HEK293T (cell line): ENCODE measurements at regions not wholly inside any gene's neighbourhood (a gene's known extent, or its start where the extent isn't known, plus 50 kb on each side); places are given as distances from the start of the nearest gene placed in this dataset.

ENCODE experiments used
- CTCF ChIA-PET: fragments of 350-600 bp; formaldehyde crosslinking; extraction: SDS; loops from one replicate; lab custom pipeline; 2021; ENCODE audit warnings: antibody characterized with exemption, inconsistent platforms; lab: Yijun Ruan, JAX
- POLR2A ChIA-PET: fragments of 350-600 bp; formaldehyde crosslinking; extraction: SDS; loops from one replicate; lab custom pipeline; 2020; ENCODE audit warnings: antibody characterized with exemption, inconsistent platforms; lab: Yijun Ruan, JAX
- DNase-seq: peaks from one replicate; pipeline ENCODE4 v3.0.0; 2012; ENCODE audit warnings: mixed read lengths; ENCODE audit errors: extremely low spot score
- ARNT ChIP-seq: fragments of 450-650 bp; IDR thresholded peaks from 2 replicates; pipeline ENCODE4 v1.6.1; 2017; ENCODE audit warnings: mild to moderate bottlenecking
- BHLHE40 ChIP-seq: fragments of 450-650 bp; IDR thresholded peaks from 2 replicates; pipeline ENCODE4 v1.6.1; 2016; ENCODE audit warnings: mild to moderate bottlenecking, moderate library complexity, borderline replicate concordance
- CTBP1 ChIP-seq: fragments of 450-650 bp; IDR thresholded peaks from 2 replicates; pipeline ENCODE4 v1.6.1; 2016; ENCODE audit warnings: borderline replicate concordance
- ELF4 ChIP-seq: fragments of 450-650 bp; IDR thresholded peaks from 2 replicates; pipeline ENCODE4 v1.6.1; 2017; ENCODE audit warnings: antibody characterized with exemption
- FOXA1 ChIP-seq: fragments of 450-650 bp; IDR thresholded peaks from 2 replicates; pipeline ENCODE4 v1.6.1; 2016; ENCODE audit warnings: mild to moderate bottlenecking
- FOXK2 ChIP-seq: fragments of 450-650 bp; IDR thresholded peaks from 2 replicates; pipeline ENCODE4 v1.6.1; 2016; ENCODE audit warnings: mild to moderate bottlenecking
- FOXM1 ChIP-seq: fragments of 450-650 bp; IDR thresholded peaks from 2 replicates; pipeline ENCODE4 v1.6.1; 2017; ENCODE audit warnings: mild to moderate bottlenecking, borderline replicate concordance
- HDGF ChIP-seq: fragments of 450-650 bp; IDR thresholded peaks from 2 replicates; pipeline ENCODE4 v1.6.1; 2017; ENCODE audit warnings: antibody characterized with exemption, borderline replicate concordance
- L3MBTL2 ChIP-seq: fragments of 450-650 bp; conservative IDR thresholded peaks from 2 replicates; pipeline ENCODE4 v1.6.1; 2016; ENCODE audit warnings: mild to moderate bottlenecking
- LEF1 ChIP-seq: fragments of 450-650 bp; IDR thresholded peaks from 2 replicates; pipeline ENCODE4 v1.6.1; 2017; ENCODE audit warnings: mild to moderate bottlenecking, borderline replicate concordance
- NFRKB ChIP-seq: fragments of 450-650 bp; IDR thresholded peaks from 2 replicates; pipeline ENCODE4 v1.6.1; 2016; ENCODE audit warnings: mild to moderate bottlenecking, moderate library complexity
- PKNOX1 ChIP-seq: fragments of 450-650 bp; IDR thresholded peaks from 2 replicates; pipeline ENCODE4 v1.6.1; 2016
- SP1 ChIP-seq: fragments of 450-650 bp; IDR thresholded peaks from 2 replicates; pipeline ENCODE4 v1.6.1; 2017
- SUZ12 ChIP-seq: fragments of 450-650 bp; IDR thresholded peaks from 2 replicates; pipeline ENCODE4 v1.6.1; 2016; ENCODE audit warnings: mild to moderate bottlenecking
- TARDBP ChIP-seq: fragments of 450-650 bp; IDR thresholded peaks from 2 replicates; pipeline ENCODE4 v1.6.1; 2016
- ZNF384 ChIP-seq: fragments of 450-650 bp; IDR thresholded peaks from 2 replicates; pipeline ENCODE4 v1.6.1; 2016

- no peak for DNase-seq
- POLR2A ChIA-PET, result no interaction called here
- TF ChIP-seq L3MBTL2 (no peak), TARDBP (no peak), HDGF (no peak), PKNOX1 (no peak), CTBP1 (no peak), FOXM1 (no peak), FOXK2 (no peak), ARNT (no peak), NFRKB (no peak), SUZ12 (no peak), BHLHE40 (no peak), ZNF384 (no peak), ELF4 (no peak), LEF1 (no peak), SP1 (no peak), FOXA1 (no peak)
- CTCF ChIA-PET, result interaction anchor here (0.7 to 0.8 kb wide), 2 partner anchors 17 to 341 kb away, joined by 3 read pairs; no protein-coding TSS in a partner anchor
Observed at GRCh38 chr7:142408794-142409193, 150.9 kb upstream of the PRSS58 start.

GRCh38 chr7:142407939-142408570 is 150.2 kb upstream of the PRSS58 start:
- DNase-seq, result no peak
- TF ChIP-seq CTBP1 (no peak), HDGF (no peak), FOXK2 (no peak), NFRKB (no peak), LEF1 (no peak), L3MBTL2 (no peak), ARNT (no peak), PKNOX1 (no peak), SUZ12 (no peak), TARDBP (no peak), SP1 (no peak)
- ChIA-PET POLR2A (no interaction called here), CTCF (interaction anchor here (0.7 to 0.8 kb wide), 3 partner anchors 16 to 340 kb away, joined by 3 to 4 read pairs (median 3); no protein-coding TSS in a partner anchor)

- TF ChIP-seq L3MBTL2, result no peak
- TF ChIP-seq ELF4, result no peak
- TF ChIP-seq SP1, result no peak
- TF ChIP-seq ZNF384, result no peak
- TF ChIP-seq ARNT, result no peak
- TF ChIP-seq FOXK2, result no peak
- TF ChIP-seq TARDBP, result no peak
- no peak for TF ChIP-seq PKNOX1
- TF ChIP-seq SUZ12, result no peak
- TF ChIP-seq HDGF, result no peak
- no peak for TF ChIP-seq CTBP1
- no peak for TF ChIP-seq NFRKB
- TF ChIP-seq FOXM1, result no peak
- no peak for DNase-seq
- CTCF ChIA-PET, result no interaction called here
- POLR2A ChIA-PET, result no interaction called here
Observed at GRCh38 chr7:142405122-142405765, 147.4 kb upstream of the PRSS58 start.

- ChIA-PET CTCF (interaction anchor here (0.9 to 1.4 kb wide), 3 partner anchors 10 to 63 kb away, joined by 3 to 6 read pairs (median 4); no protein-coding TSS in a partner anchor), POLR2A (no interaction called here)
- no peak for TF ChIP-seq PKNOX1
- no peak for DNase-seq
Observed at GRCh38 chr7:142401951-142402350, 144.1 kb upstream of the PRSS58 start.

GRCh38 chr7:142400042-142400533 is 142.2 kb upstream of the PRSS58 start:
- CTCF ChIA-PET, result interaction anchor here (0.6 kb wide), 2 partner anchors 38 to 74 kb away, joined by 3 to 4 read pairs; no protein-coding TSS in a partner anchor

More at GRCh38 chr7:142400042-142400533, 142.2 kb upstream of the PRSS58 start:
- TF ChIP-seq TARDBP (no peak), FOXM1 (no peak), PKNOX1 (no peak), LEF1 (no peak), FOXK2 (no peak), SUZ12 (no peak), HDGF (no peak), FOXA1 (no peak), L3MBTL2 (no peak), ZNF384 (no peak), BHLHE40 (no peak), ELF4 (no peak), SP1 (no peak), ARNT (no peak), CTBP1 (no peak), NFRKB (no peak)
- no peak for DNase-seq
- POLR2A ChIA-PET, result no interaction called here
